Testis (tissue), 2 donors: ENCODE measurements at regions not wholly inside any gene's neighbourhood (a gene's known extent, or its start where the extent isn't known, plus 50 kb on each side); places are given as distances from the start of the nearest gene placed in this dataset.
"Not testable (repeated sequence)": the region's sequence is repeated elsewhere in the genome, so short reads cannot be mapped to it uniquely, and the experiment has no call there.

ENCODE experiments used
- POLR2A ChIP-seq: fragments of 450-650 bp; IDR thresholded peaks from one replicate; pipeline ENCODE4 v1.6.1; 2017; ENCODE audit warnings: antibody characterized with exemption, mild to moderate bottlenecking, moderate library complexity
- TF ChIP-seq, protein P1 (sequence below), 3 experiments: fragments of 450-650 bp in 2 of 3; fragments of 200-600 bp in 1 of 3; sonication (generic) in 1 of 3; IDR thresholded peaks; one replicate each; pipeline ENCODE4 v1.5.1; 2016 to 2019; ENCODE audit warnings: antibody characterized with exemption in 3 of 3, mild to moderate bottlenecking in 2 of 3, moderate library complexity in 1 of 3

DNA sequence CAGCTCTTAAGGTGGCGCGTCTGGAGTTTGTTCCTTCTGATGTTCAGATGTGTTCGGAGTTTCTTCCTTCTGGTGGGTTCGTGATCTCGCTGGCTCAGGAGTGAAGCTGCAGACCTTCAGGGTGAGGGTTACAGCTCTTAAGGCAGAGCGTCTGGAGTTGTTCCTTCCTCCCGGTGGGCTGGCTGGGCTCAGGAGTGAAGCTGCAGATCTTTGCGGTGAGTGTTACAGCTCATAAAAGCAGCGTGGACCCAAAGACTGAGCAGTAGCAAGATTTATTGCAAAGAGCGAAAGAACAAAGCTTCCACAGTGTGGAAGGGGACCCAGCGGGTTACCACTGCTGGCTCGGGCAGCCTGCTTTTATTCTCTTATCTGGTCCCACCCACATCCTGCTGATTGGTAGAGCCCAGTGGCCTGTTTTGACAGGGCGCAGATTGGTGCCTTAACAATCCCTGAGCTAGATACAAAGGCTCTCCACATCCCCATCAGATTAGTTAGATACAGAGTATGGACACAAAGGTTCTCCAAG is 244.3 kb downstream of the PLA2G4A start:
- TF ChIP-seq, protein P1, sequence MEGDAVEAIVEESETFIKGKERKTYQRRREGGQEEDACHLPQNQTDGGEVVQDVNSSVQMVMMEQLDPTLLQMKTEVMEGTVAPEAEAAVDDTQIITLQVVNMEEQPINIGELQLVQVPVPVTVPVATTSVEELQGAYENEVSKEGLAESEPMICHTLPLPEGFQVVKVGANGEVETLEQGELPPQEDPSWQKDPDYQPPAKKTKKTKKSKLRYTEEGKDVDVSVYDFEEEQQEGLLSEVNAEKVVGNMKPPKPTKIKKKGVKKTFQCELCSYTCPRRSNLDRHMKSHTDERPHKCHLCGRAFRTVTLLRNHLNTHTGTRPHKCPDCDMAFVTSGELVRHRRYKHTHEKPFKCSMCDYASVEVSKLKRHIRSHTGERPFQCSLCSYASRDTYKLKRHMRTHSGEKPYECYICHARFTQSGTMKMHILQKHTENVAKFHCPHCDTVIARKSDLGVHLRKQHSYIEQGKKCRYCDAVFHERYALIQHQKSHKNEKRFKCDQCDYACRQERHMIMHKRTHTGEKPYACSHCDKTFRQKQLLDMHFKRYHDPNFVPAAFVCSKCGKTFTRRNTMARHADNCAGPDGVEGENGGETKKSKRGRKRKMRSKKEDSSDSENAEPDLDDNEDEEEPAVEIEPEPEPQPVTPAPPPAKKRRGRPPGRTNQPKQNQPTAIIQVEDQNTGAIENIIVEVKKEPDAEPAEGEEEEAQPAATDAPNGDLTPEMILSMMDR (IDR thresholded peaks at IDR 0.05), result not testable (repeated sequence)
- TF ChIP-seq POLR2A, result not testable (repeated sequence)
